Peyer's patch (tissue), 4 donors: ENCODE measurements at regions not wholly inside any gene's neighbourhood (a gene's known extent, or its start where the extent isn't known, plus 50 kb on each side); places are given as distances from the start of the nearest gene placed in this dataset.

Source experiments
- DNase-seq, 3 donors: peaks; one replicate each; pipeline ENCODE4 v3.0.0-alpha.2; 2017 to 2019
- H3K27ac ChIP-seq, 4 donors: fragments of 200-600 bp; sonication (generic); one replicate each; pipeline ENCODE4 v1.5.1; 2016 to 2019
- H3K27me3 ChIP-seq, 2 donors: fragments of 200-600 bp; sonication (generic); one replicate each; pipeline ENCODE4 v1.5.1; 2019
- H3K36me3 ChIP-seq, 3 donors: fragments of 200-600 bp; sonication (generic); one replicate each; pipeline ENCODE4 v1.5.1; 2016 to 2019
- H3K4me1 ChIP-seq, 4 donors: fragments of 200-600 bp; sonication (generic); one replicate each; pipeline ENCODE4 v1.5.1; 2016 to 2019
- H3K4me3 ChIP-seq, 4 donors: fragments of 200-600 bp; sonication (generic); 1 replicate in 3 of 4; 2 replicates in 1 of 4; pipeline ENCODE4 v1.5.1; 2016 to 2019; ENCODE audit warnings: mild to moderate bottlenecking in 1 of 4
- H3K9me3 ChIP-seq, 4 donors: fragments of 200-600 bp; sonication (generic); one replicate each; pipeline ENCODE4 v1.5.1; 2016 to 2019; ENCODE audit warnings: mild to moderate bottlenecking in 1 of 4
- POLR2A ChIP-seq, 2 donors: fragments of 450-650 bp; IDR thresholded peaks; one replicate each; pipeline ENCODE4 v1.5.1; 2017; ENCODE audit warnings: antibody characterized with exemption in 2 of 2, mild to moderate bottlenecking in 2 of 2, moderate library complexity in 2 of 2
- TF ChIP-seq, protein P1 (sequence below), 6 experiments: fragments of 450-650 bp in 4 of 6; fragments of 200-600 bp in 2 of 6; sonication (generic) in 1 of 6; IDR thresholded peaks; one replicate each; pipeline ENCODE4 v1.5.1; 2017 to 2019; ENCODE audit warnings: antibody characterized with exemption in 6 of 6, mild to moderate bottlenecking in 3 of 6, moderate library complexity in 1 of 6

DNA sequence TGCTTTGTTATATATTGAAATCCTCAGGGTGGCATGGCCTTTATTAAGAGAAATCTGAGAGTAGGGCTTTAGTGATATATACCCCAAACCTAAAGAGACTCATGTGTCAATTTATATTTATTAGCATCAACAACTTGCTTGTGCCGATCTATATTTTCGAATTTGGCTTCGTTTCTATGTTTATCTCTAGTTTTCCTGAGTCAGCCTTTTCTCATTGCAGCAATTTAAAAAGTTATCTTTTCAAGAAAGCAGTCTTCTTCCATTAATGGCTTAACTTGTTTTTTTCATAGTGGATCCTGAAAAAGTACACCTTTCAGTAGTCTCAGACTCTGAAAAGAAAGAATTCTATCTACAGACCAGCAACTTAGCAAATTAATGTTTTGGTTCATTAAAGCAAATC is 99.9 kb upstream of the KCNN2 start:
- TF ChIP-seq, protein P1, sequence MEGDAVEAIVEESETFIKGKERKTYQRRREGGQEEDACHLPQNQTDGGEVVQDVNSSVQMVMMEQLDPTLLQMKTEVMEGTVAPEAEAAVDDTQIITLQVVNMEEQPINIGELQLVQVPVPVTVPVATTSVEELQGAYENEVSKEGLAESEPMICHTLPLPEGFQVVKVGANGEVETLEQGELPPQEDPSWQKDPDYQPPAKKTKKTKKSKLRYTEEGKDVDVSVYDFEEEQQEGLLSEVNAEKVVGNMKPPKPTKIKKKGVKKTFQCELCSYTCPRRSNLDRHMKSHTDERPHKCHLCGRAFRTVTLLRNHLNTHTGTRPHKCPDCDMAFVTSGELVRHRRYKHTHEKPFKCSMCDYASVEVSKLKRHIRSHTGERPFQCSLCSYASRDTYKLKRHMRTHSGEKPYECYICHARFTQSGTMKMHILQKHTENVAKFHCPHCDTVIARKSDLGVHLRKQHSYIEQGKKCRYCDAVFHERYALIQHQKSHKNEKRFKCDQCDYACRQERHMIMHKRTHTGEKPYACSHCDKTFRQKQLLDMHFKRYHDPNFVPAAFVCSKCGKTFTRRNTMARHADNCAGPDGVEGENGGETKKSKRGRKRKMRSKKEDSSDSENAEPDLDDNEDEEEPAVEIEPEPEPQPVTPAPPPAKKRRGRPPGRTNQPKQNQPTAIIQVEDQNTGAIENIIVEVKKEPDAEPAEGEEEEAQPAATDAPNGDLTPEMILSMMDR (IDR thresholded peaks at IDR 0.05), result no peak
- TF ChIP-seq POLR2A (IDR thresholded peaks at IDR 0.05), result no peak
- H3K9me3 ChIP-seq, result no peaks in the 10 kb centered on the region
- H3K27me3 ChIP-seq, result no peaks in the 10 kb centered on the region
- DNase-seq, result no peak
- no peak overlapping the region for H3K4me3 ChIP-seq
- no peaks in the 10 kb centered on the region for H3K36me3 ChIP-seq
- H3K27ac ChIP-seq, result no peak overlapping the region
- H3K4me1 ChIP-seq, result no peaks in the 10 kb centered on the region

DNA sequence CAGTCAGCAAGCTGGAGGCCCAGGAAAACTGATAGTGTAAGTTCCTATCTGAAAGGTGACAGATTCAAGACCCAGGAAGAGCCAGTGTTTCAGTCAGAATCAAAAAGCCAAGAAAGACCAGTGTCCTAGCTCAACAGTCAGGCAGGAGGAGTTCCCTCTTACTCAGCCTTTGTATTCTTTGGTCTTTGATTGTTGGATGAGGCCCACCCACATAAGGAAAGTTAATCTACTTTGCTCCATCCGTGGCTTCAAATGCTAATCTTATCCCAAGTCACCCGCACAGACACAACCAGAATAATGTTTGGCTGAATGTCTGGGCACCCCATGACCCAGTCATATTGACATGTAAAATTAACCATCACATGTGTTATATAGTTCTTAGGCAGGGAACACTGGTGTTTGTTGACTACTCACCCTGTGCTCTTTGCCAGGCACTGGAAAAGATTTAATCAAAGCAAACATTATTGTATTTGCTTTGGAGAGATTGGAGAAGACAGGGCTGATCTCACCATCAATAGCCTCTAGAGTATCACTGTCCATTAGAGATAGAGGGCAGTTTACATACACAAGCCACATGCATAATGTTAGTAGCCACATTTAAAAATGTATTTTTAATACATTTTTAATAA is 96.3 kb upstream of the KCNN2 start:
- Histone ChIP-seq H3K4me3 (no peak overlapping the region), H3K9me3 (no peaks in the 10 kb centered on the region), H3K4me1 (no peaks in the 10 kb centered on the region), H3K36me3 (no peaks in the 10 kb centered on the region), H3K27me3 (no peaks in the 10 kb centered on the region), H3K27ac (no peak overlapping the region)
- no peak for DNase-seq
- TF ChIP-seq, protein P1 (IDR thresholded peaks at IDR 0.05), result no peak
- no peak for TF ChIP-seq POLR2A (IDR thresholded peaks at IDR 0.05)

DNA sequence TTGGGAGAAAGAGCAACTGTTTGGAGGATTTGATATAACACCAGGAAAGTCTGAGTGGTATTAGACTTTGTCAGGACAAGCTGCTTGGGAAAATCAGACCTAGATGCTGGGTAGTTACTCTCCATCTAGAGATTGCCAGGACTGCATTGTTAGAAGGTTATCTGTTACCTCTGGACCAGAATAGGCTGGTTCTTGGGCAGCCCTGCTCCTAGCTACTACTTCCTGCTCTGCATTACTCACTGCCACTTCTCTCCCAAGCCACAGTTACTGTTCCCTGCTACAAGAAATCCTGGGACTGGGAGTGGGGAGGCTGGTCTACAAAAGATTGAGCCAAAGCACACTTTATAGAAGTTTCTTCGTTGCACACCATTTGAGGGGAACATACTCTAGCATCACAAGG is 95.5 kb upstream of the KCNN2 start:
- TF ChIP-seq, protein P1 (IDR thresholded peaks at IDR 0.05), result no peak
- no peak for TF ChIP-seq POLR2A (IDR thresholded peaks at IDR 0.05)
- no peaks in the 10 kb centered on the region for H3K27me3 ChIP-seq

DNA sequence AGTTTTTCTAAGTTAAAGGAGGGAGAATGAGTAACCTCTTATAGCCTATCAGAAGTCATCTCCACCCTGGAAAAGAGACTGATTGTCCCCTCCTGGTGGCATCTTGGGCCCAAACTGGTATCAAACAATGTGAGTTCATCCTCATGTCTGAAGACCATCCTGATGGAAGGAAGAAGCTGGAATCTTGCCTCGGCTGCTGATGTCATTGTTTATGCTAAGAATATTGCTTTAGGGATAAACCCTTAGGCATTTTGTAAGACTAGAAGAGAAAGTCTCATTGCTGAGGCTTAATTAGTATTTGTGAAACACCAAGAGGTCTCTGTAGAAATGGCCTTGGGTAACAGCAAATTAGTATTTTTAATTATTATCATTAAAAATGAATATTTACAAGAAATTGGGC is 65.7 kb upstream of the KCNN2 start:
- DNase-seq, result no peak
- TF ChIP-seq POLR2A (IDR thresholded peaks at IDR 0.05), result no peak
- TF ChIP-seq, protein P1 (IDR thresholded peaks at IDR 0.05), result no peak

More for the DNA sequence above, 95.5 kb upstream of the KCNN2 start:
- no peaks in the 10 kb centered on the region for H3K4me1 ChIP-seq
- H3K36me3 ChIP-seq, result no peaks in the 10 kb centered on the region
- H3K9me3 ChIP-seq, result no peaks in the 10 kb centered on the region
- no peak overlapping the region for H3K4me3 ChIP-seq
- no peak for DNase-seq
- no peak overlapping the region for H3K27ac ChIP-seq

DNA sequence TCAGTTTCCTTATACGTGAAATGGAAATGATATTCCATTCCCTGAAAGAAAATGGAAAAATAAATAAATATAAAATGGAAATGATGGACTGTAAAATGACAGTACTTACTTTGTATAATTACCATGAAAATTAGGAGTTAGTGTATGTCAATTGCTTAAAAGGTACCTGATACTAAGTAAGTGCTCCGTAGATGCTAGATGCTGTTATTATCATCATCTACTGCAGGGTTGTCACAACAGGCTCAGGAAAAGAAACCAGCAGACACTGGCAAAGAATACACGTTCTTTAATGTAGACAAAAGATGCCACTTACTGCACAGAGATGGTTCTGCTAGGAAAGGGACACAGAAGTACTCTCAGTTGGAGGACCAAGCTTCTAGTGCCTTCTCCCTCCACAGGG is 64.0 kb upstream of the KCNN2 start:
- TF ChIP-seq, protein P1 (IDR thresholded peaks at IDR 0.05), result no peak
- TF ChIP-seq POLR2A (IDR thresholded peaks at IDR 0.05), result no peak
- no peaks in the 10 kb centered on the region for H3K36me3 ChIP-seq
- DNase-seq, result no peak
- no peak overlapping the region for H3K27ac ChIP-seq
- H3K4me1 ChIP-seq, result no peaks in the 10 kb centered on the region
- H3K9me3 ChIP-seq, result no peaks in the 10 kb centered on the region
- H3K27me3 ChIP-seq, result no peaks in the 10 kb centered on the region
- no peak overlapping the region for H3K4me3 ChIP-seq

More for the DNA sequence above, 65.7 kb upstream of the KCNN2 start:
- H3K4me3 ChIP-seq, result no peak overlapping the region
- no peaks in the 10 kb centered on the region for H3K36me3 ChIP-seq
- H3K27ac ChIP-seq, result no peak overlapping the region
- no peaks in the 10 kb centered on the region for H3K9me3 ChIP-seq
- H3K27me3 ChIP-seq, result no peaks in the 10 kb centered on the region
- H3K4me1 ChIP-seq, result no peaks in the 10 kb centered on the region
